Ovary (tissue), 7 donors: ENCODE measurements at regions not wholly inside any gene's neighbourhood (a gene's known extent, or its start where the extent isn't known, plus 50 kb on each side); places are given as distances from the start of the nearest gene placed in this dataset.

Experiments
- DNase-seq, 5 donors: peaks; one replicate each; pipeline ENCODE4 v3.0.0-alpha.2; 2019 to 2020
- H3K27ac ChIP-seq, 2 donors: fragments of 200-600 bp; one replicate each; pipeline versions ENCODE4 v1.5.1 to v1.8.0; 2019 to 2022
- H3K27me3 ChIP-seq: fragments of 200-600 bp; one replicate; pipeline ENCODE4 v1.8.0; 2022
- H3K36me3 ChIP-seq: fragments of 200-600 bp; sonication (generic); one replicate; pipeline ENCODE4 v1.5.1; 2019
- H3K4me1 ChIP-seq: one replicate; pipeline ENCODE4 v1.8.1; 2013; ENCODE audit warnings: mild to moderate bottlenecking, moderate library complexity; ENCODE audit not compliant: insufficient read depth
- H3K4me3 ChIP-seq: fragments of 200-600 bp; sonication (generic); one replicate; pipeline ENCODE4 v1.5.1; 2017
- H3K9me3 ChIP-seq, 2 donors: fragments of 200-600 bp in 1 of 2; sonication (generic) in 1 of 2; one replicate each; pipeline versions ENCODE4 v1.5.1 to v1.8.1; 2013 to 2019; ENCODE audit warnings: mild to moderate bottlenecking in 1 of 2, moderate library complexity in 1 of 2
- EP300 ChIP-seq: sonication (generic); formaldehyde crosslinking; IDR thresholded peaks from one replicate; pipeline ENCODE4 v1.6.1; 2017; ENCODE audit warnings: antibody characterized with exemption
- POLR2A ChIP-seq: fragments of 450-650 bp; IDR thresholded peaks from one replicate; pipeline ENCODE4 v1.6.1; 2017; ENCODE audit warnings: antibody characterized with exemption, mild to moderate bottlenecking, moderate library complexity
- WGBS, 3 donors: extraction: QIAGEN DNeasy Blood & Tissue Kit in 1 of 3; methylation state at CpG; one replicate each; pipeline versions ENCODE4 v1.1.5 to v1.1.7; 2013 to 2017; 5-methylcytosine and 5-hydroxymethylcytosine counted together
- intact Hi-C, 4 donors: fragments of 100-400 bp; cut with DNase I; formaldehyde crosslinking; loops; one replicate each; pipeline versions ENCODE4 v1.11.0 to v1.15.1; 2022 to 2023
- TF ChIP-seq, protein P1 (sequence below), 3 donors: fragments of 450-650 bp in 2 of 3; fragments of 200-600 bp in 1 of 3; IDR thresholded peaks; one replicate each; pipeline versions ENCODE4 v1.5.1 to v1.8.0; 2016 to 2022; ENCODE audit warnings: antibody characterized with exemption in 3 of 3, mild to moderate bottlenecking in 1 of 3
- donor health status: DM: no; HTN: no; CAD: no; lungs with moderate emphysema.
- donor health status: DM: no; HTN: no; CAD: no.
- donor health status: Bipolar disorder and iron deficiency.
- donor health status: DM: no; HTN: no; CAD: no.
- donor health status: DM: yes; HTN: yes; CAD: no.

- no peak for TF ChIP-seq POLR2A
- TF ChIP-seq, protein P1, sequence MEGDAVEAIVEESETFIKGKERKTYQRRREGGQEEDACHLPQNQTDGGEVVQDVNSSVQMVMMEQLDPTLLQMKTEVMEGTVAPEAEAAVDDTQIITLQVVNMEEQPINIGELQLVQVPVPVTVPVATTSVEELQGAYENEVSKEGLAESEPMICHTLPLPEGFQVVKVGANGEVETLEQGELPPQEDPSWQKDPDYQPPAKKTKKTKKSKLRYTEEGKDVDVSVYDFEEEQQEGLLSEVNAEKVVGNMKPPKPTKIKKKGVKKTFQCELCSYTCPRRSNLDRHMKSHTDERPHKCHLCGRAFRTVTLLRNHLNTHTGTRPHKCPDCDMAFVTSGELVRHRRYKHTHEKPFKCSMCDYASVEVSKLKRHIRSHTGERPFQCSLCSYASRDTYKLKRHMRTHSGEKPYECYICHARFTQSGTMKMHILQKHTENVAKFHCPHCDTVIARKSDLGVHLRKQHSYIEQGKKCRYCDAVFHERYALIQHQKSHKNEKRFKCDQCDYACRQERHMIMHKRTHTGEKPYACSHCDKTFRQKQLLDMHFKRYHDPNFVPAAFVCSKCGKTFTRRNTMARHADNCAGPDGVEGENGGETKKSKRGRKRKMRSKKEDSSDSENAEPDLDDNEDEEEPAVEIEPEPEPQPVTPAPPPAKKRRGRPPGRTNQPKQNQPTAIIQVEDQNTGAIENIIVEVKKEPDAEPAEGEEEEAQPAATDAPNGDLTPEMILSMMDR (IDR thresholded peaks at IDR 0.05) = no peak
- no peak for TF ChIP-seq EP300
- WGBS, 3 donors = 11 to 32% (median 18%) methylated on average over 4 of the region's 4 CpGs
- Histone ChIP-seq H3K36me3 (no peaks in the 10 kb centered on the region), H3K4me1 (no peaks in the 10 kb centered on the region), H3K9me3 (no peaks in the 10 kb centered on the region), H3K4me3 (no peak overlapping the region), H3K27ac (no peak overlapping the region), H3K27me3 (no peaks in the 10 kb centered on the region)
- DNase-seq = no peak
- intact Hi-C loops = no loop called here
Measured at GRCh38 chr5:6115852-6116251, 262.5 kb downstream of the MED10 start.

- intact Hi-C loops = no loop called here
- TF ChIP-seq, protein P1 (IDR thresholded peaks at IDR 0.05) = no peak
- TF ChIP-seq POLR2A (no peak), EP300 (no peak)
- no peaks in the 10 kb centered on the region for H3K9me3 ChIP-seq
Measured at GRCh38 chr5:6112538-6112937, 265.8 kb downstream of the MED10 start.

GRCh38 chr5:6112125-6112524, 266.2 kb downstream of the MED10 start:
- H3K9me3 ChIP-seq = no peaks in the 10 kb centered on the region
- no peak overlapping the region for H3K4me3 ChIP-seq
- WGBS, 3 donors = 87 to 95% (median 89%) methylated on average over 3 of the region's 3 CpGs
- TF ChIP-seq, protein P1 (IDR thresholded peaks at IDR 0.05) = no peak
- TF ChIP-seq POLR2A = no peak
- no peak for TF ChIP-seq EP300
- no peaks in the 10 kb centered on the region for H3K27me3 ChIP-seq
- no peak overlapping the region for H3K27ac ChIP-seq
- H3K4me1 ChIP-seq = no peaks in the 10 kb centered on the region
- H3K36me3 ChIP-seq = no peaks in the 10 kb centered on the region
- intact Hi-C loops = no loop called here
- no peak for DNase-seq

More at GRCh38 chr5:6112538-6112937, 265.8 kb downstream of the MED10 start:
- no peaks in the 10 kb centered on the region for H3K27me3 ChIP-seq
- no peak overlapping the region for H3K4me3 ChIP-seq
- H3K36me3 ChIP-seq = no peaks in the 10 kb centered on the region
- H3K27ac ChIP-seq = no peak overlapping the region
- no peak for DNase-seq
- H3K4me1 ChIP-seq = no peaks in the 10 kb centered on the region

GRCh38 chr5:6111131-6111530, 267.2 kb downstream of the MED10 start:
- Histone ChIP-seq H3K4me3 (no peak overlapping the region), H3K27me3 (no peaks in the 10 kb centered on the region), H3K27ac (no peak overlapping the region), H3K4me1 (no peaks in the 10 kb centered on the region), H3K9me3 (no peaks in the 10 kb centered on the region), H3K36me3 (no peaks in the 10 kb centered on the region)
- no peak for DNase-seq
- TF ChIP-seq, protein P1 (IDR thresholded peaks at IDR 0.05) = no peak
- TF ChIP-seq POLR2A (no peak), EP300 (no peak)
- WGBS, 3 donors = 87 to 92% (median 87%) methylated on average over 6 of the region's 6 CpGs
- intact Hi-C loops = no loop called here
